Ovary (tissue), 7 donors: ENCODE measurements at regions not wholly inside any gene's neighbourhood (a gene's known extent, or its start where the extent isn't known, plus 50 kb on each side); places are given as distances from the start of the nearest gene placed in this dataset.

ENCODE experiments used
- DNase-seq, 5 donors: peaks; one replicate each; pipeline ENCODE4 v3.0.0-alpha.2; 2019 to 2020
- H3K27ac ChIP-seq, 2 donors: fragments of 200-600 bp; one replicate each; pipeline versions ENCODE4 v1.5.1 to v1.8.0; 2019 to 2022
- H3K27me3 ChIP-seq: fragments of 200-600 bp; one replicate; pipeline ENCODE4 v1.8.0; 2022
- H3K36me3 ChIP-seq: fragments of 200-600 bp; sonication (generic); one replicate; pipeline ENCODE4 v1.5.1; 2019
- H3K4me1 ChIP-seq: one replicate; pipeline ENCODE4 v1.8.1; 2013; ENCODE audit warnings: mild to moderate bottlenecking, moderate library complexity; ENCODE audit not compliant: insufficient read depth
- H3K4me3 ChIP-seq: fragments of 200-600 bp; sonication (generic); one replicate; pipeline ENCODE4 v1.5.1; 2017
- H3K9me3 ChIP-seq, 2 donors: fragments of 200-600 bp in 1 of 2; sonication (generic) in 1 of 2; one replicate each; pipeline versions ENCODE4 v1.5.1 to v1.8.1; 2013 to 2019; ENCODE audit warnings: mild to moderate bottlenecking in 1 of 2, moderate library complexity in 1 of 2
- CTCF ChIP-seq, 3 donors: fragments of 450-650 bp in 2 of 3; fragments of 200-600 bp in 1 of 3; IDR thresholded peaks; one replicate each; pipeline versions ENCODE4 v1.5.1 to v1.8.0; 2016 to 2022; ENCODE audit warnings: antibody characterized with exemption in 3 of 3, mild to moderate bottlenecking in 1 of 3
- EP300 ChIP-seq: sonication (generic); formaldehyde crosslinking; IDR thresholded peaks from one replicate; pipeline ENCODE4 v1.6.1; 2017; ENCODE audit warnings: antibody characterized with exemption
- POLR2A ChIP-seq: fragments of 450-650 bp; IDR thresholded peaks from one replicate; pipeline ENCODE4 v1.6.1; 2017; ENCODE audit warnings: antibody characterized with exemption, mild to moderate bottlenecking, moderate library complexity
- WGBS, 3 donors: extraction: QIAGEN DNeasy Blood & Tissue Kit in 1 of 3; methylation state at CpG; one replicate each; pipeline versions ENCODE4 v1.1.5 to v1.1.7; 2013 to 2017; 5-methylcytosine and 5-hydroxymethylcytosine counted together
- intact Hi-C, 4 donors: fragments of 100-400 bp; cut with DNase I; formaldehyde crosslinking; loops; one replicate each; pipeline versions ENCODE4 v1.11.0 to v1.15.1; 2022 to 2023
- donor health status: DM: no; HTN: no; CAD: no; lungs with moderate emphysema.
- donor health status: DM: no; HTN: no; CAD: no.
- donor health status: Bipolar disorder and iron deficiency.
- donor health status: DM: no; HTN: no; CAD: no.
- donor health status: DM: yes; HTN: yes; CAD: no.

GRCh38 chr11:24286238-24286637, 210.6 kb upstream of the LUZP2 start:
- Histone ChIP-seq H3K27ac (no peak overlapping the region), H3K27me3 (no peaks in the 10 kb centered on the region), H3K9me3 (no peaks in the 10 kb centered on the region), H3K4me1 (no peaks in the 10 kb centered on the region), H3K4me3 (no peak overlapping the region), H3K36me3 (no peaks in the 10 kb centered on the region)
- WGBS, 3 donors = 67 to 75% (median 69%) methylated on average over 3 of the region's 3 CpGs
- TF ChIP-seq EP300 = no peak
- no peak for TF ChIP-seq CTCF (IDR thresholded peaks at IDR 0.05)
- TF ChIP-seq POLR2A = no peak
- DNase-seq = no peak
- intact Hi-C loops = no loop called here

- Histone ChIP-seq H3K4me3 (no peak overlapping the region), H3K27me3 (no peaks in the 10 kb centered on the region), H3K36me3 (no peaks in the 10 kb centered on the region), H3K27ac (no peak overlapping the region), H3K4me1 (no peaks in the 10 kb centered on the region), H3K9me3 (no peaks in the 10 kb centered on the region)
- intact Hi-C loops = no loop called here
- DNase-seq = no peak
- TF ChIP-seq EP300 = no peak
- 8 to 37% (median 11%) methylated on average over 1 of the region's 1 CpG for WGBS, 3 donors
These were observed 207.6 kb upstream of the LUZP2 start for GRCh38 chr11:24289301-24289700.

- H3K9me3 ChIP-seq = no peaks in the 10 kb centered on the region
- intact Hi-C loops = no loop called here
- H3K4me1 ChIP-seq = no peaks in the 10 kb centered on the region
- TF ChIP-seq EP300 (no peak), CTCF (IDR thresholded peaks at IDR 0.05) (no peak), POLR2A (no peak)
- no peaks in the 10 kb centered on the region for H3K36me3 ChIP-seq
- 95 to 98% (median 97%) methylated on average over 3 of the region's 3 CpGs for WGBS, 3 donors
- H3K27ac ChIP-seq = no peak overlapping the region
- H3K4me3 ChIP-seq = no peak overlapping the region
- no peak for DNase-seq
- no peaks in the 10 kb centered on the region for H3K27me3 ChIP-seq
These were observed 202.9 kb upstream of the LUZP2 start for GRCh38 chr11:24293964-24294363.

GRCh38 chr11:24295360-24295759, 201.5 kb upstream of the LUZP2 start:
- no peaks in the 10 kb centered on the region for H3K36me3 ChIP-seq
- 63 to 81% (median 66%) methylated on average over 2 of the region's 2 CpGs for WGBS, 3 donors
- DNase-seq = no peak
- intact Hi-C loops = no loop called here
- H3K4me3 ChIP-seq = no peak overlapping the region
- H3K27ac ChIP-seq = no peak overlapping the region
- H3K27me3 ChIP-seq = no peaks in the 10 kb centered on the region
- H3K4me1 ChIP-seq = no peaks in the 10 kb centered on the region
- no peaks in the 10 kb centered on the region for H3K9me3 ChIP-seq
- TF ChIP-seq CTCF (IDR thresholded peaks at IDR 0.05) = no peak
- TF ChIP-seq POLR2A = no peak
- no peak for TF ChIP-seq EP300

GRCh38 chr11:24297461-24297860, 199.4 kb upstream of the LUZP2 start:
- Histone ChIP-seq H3K36me3 (no peaks in the 10 kb centered on the region), H3K27ac (no peak overlapping the region), H3K9me3 (no peaks in the 10 kb centered on the region), H3K4me1 (no peaks in the 10 kb centered on the region), H3K4me3 (no peak overlapping the region), H3K27me3 (no peaks in the 10 kb centered on the region)
- WGBS, 3 donors = 85 to 96% (median 96%) methylated on average over 2 of the region's 2 CpGs
- intact Hi-C loops = no loop called here
- TF ChIP-seq CTCF (IDR thresholded peaks at IDR 0.05) = no peak
- TF ChIP-seq POLR2A = no peak
- no peak for TF ChIP-seq EP300
- no peak for DNase-seq
